ENCODE measurements at regions not wholly inside any gene's neighbourhood (a gene's known extent, or its start where the extent isn't known, plus 50 kb on each side); places are given as distances from the start of the nearest gene placed in this dataset.
"Not testable (repeated sequence)": the region's sequence is repeated elsewhere in the genome, so short reads cannot be mapped to it uniquely, and the experiment has no call there.

GRCh38 chr3:181330821-181331563 is 341.5 kb upstream of the DNAJC19 start:
- no peak for DNase-seq (ENCODE audit: low read depth)

GRCh38 chr3:181330257-181330656 is 340.7 kb upstream of the DNAJC19 start:
- DNase-seq (ENCODE audit: low read depth) = no peak

DNA sequence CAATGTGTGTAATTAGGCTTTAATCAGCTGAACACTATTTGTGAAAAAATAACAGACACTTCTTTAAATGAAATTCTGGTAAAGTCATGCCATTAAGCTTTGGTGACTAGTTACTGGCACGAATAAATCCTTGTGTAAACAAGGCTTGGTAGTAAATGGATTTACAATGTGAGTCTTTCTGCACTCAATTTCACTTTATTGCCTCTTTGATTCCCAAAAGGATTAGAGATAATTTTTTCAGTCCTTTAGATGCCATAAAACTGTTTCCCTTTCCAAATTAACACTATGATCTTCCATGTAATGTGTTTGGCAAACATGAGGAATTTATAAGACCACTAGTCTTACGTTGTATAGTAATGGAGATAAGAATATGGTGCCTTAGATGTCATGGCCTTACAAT is 339.5 kb upstream of the DNAJC19 start:
- no peak for DNase-seq (ENCODE audit: low read depth)

- no peak for DNase-seq (ENCODE audit: low read depth)
Observed at GRCh38 chr3:181328346-181328745, 338.8 kb upstream of the DNAJC19 start.

- DNase-seq (ENCODE audit: low read depth) = no peak
Observed at GRCh38 chr3:181327349-181327748, 337.8 kb upstream of the DNAJC19 start.

DNA sequence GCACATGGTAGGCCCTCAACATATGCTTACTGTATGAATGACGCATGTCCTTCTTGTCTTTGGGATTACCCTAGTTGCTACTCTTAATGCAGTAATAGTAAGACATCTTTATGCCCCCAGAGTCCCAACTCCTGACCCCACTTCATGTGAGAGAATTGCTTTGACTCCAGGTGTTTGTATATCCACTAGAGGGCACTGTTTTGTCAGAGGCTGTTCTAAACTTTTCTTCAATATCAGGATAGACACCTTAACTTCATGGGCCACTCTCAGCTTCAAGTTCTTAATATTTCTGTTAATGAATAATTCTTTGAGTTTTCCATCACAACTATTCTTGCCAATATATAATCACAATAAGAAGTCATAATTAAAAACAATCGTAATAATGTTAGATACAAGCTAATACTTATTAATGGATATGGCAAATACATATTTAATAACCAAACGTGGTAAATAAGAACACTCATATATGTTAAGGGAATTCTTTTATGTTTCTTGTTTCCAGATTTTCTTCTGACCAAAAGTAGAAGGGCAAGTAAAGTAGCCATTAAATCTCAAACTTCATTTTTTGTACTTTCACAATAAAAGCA is 337.2 kb upstream of the DNAJC19 start:
- DNase-seq (ENCODE audit: low read depth) = peak; percentile 13

DNA sequence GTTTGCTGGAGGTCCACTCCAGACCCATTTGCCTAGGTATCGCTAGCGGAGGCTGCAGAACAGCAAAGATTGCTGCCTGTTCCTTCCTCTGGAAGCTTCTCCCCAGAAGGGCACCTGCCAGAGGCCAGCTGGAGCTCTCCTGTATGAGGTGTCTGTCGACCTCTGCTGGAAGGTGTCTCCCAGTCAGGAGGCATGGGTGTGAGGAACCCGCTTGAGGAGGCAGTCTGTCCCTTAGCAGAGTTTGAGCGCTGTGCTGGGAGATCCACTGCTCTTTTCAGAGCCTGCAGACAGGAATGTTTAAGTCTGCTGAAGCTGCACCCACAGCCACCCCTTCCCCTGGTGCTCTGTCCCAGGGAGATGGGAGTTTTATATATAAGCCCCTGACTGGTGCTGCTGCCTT is 335.0 kb upstream of the DNAJC19 start:
- not testable (repeated sequence) for DNase-seq (ENCODE audit: low read depth)

GRCh38 chr3:181318321-181318720 is 328.8 kb upstream of the DNAJC19 start:
- no peak for DNase-seq (ENCODE audit: low read depth)

DNA sequence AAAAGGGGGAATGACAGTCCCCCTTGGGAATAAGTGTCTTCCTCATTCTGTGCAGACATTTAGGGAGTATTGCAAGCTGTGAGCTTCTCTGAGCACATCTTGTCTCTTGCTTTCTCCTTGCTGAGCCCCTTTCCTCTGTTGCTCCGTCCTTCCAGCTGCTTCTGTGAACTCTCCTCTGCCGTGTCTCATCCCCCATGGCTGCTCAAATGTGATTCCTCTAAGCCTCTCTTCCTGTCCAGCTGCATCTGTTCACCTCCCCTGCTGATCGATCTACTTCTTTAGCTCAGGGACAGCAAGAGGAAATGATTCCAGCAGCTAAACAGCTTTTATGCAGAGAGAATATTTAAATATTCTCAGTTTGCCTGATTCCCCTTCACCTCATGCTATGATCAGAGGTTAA is 328.0 kb upstream of the DNAJC19 start:
- no peak for DNase-seq (ENCODE audit: low read depth)

- peak; percentile 14 for DNase-seq (ENCODE audit: low read depth)
Observed at GRCh38 chr3:181316482-181316881, 326.9 kb upstream of the DNAJC19 start.

DNA sequence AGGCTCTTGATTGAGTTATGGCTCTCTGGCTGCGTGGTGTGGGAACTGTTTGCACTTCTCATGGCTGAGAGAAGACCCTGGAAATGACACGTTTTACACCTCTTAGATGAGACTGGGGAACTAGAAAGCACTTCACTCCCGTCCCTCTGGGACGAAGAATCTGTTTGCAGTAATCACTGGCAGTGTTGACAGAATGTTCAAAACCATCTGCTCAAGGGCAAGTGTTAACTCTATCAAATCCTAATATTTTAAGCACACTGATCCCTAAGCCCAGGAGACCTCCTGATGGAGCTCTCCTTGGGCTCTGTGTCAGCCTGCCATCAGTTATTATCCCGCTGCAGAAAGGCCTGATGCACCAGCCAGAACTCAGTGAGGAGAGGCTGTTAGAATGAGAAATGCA is 323.8 kb upstream of the DNAJC19 start:
- DNase-seq (ENCODE audit: low read depth) = no peak

DNA sequence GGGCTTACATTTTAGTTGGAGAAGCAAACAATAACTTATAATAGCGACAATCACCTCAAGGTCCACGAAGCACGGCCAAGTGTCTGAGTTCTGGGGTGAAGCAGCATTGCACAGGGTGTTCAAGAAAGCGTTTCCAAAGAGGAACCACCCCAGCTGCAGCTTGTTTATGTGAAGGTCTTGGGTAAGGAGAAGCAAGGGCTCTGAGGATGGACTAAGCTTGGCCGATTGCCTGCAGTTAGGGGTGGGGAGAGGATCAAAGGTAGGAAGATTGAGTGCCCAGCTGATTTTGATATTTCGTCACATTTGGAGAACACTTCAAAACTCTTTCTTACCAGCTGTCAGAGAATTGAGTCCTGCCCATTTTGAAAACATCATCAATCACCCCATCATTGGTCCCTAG is 321.6 kb upstream of the DNAJC19 start:
- no peak for DNase-seq (ENCODE audit: low read depth)

DNA sequence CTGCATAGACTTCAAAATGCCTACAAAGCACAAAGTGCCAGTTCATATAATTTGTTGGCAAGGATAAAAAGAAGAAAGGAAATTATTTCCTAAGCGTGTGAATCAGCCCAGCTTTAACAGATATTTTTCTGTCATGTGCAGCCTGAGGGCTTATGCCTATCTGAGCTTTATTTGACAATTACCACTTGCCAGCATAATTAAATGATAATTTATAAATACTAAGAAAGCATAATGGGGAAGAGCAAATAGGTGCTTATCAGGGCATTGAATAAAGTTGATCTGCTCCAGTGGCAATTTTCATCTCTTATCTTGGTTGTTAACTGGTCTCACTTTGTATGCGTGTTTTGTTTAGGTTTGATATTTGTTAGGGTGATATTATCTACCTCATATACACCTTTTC is 313.4 kb upstream of the DNAJC19 start:
- no peak for DNase-seq (ENCODE audit: low read depth)

- no peak for DNase-seq (ENCODE audit: low read depth)
Observed at GRCh38 chr3:181300033-181300432, 310.5 kb upstream of the DNAJC19 start.

DNA sequence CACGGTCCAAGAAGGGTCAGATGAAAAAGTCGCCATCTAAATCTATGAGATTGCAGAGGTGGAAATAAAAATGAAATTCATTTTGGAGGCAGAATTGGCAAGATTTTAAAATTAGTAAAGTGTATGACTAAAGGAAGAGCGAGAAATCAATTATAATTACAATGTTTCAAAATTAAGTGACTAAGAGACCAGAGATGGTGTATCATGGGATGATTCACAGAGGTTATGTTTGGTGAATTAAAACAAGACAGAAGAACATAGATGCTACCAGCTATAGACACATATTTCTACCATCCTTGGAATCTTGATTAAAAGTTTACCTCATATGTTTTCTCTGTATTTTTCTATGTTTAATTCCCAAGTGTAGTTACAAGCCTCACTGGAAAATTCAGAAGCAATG is 308.9 kb upstream of the DNAJC19 start:
- no peak for DNase-seq (ENCODE audit: low read depth)

GRCh38 chr3:181292984-181293383 is 303.4 kb upstream of the DNAJC19 start:
- DNase-seq (ENCODE audit: low read depth) = peak; percentile 67

DNA sequence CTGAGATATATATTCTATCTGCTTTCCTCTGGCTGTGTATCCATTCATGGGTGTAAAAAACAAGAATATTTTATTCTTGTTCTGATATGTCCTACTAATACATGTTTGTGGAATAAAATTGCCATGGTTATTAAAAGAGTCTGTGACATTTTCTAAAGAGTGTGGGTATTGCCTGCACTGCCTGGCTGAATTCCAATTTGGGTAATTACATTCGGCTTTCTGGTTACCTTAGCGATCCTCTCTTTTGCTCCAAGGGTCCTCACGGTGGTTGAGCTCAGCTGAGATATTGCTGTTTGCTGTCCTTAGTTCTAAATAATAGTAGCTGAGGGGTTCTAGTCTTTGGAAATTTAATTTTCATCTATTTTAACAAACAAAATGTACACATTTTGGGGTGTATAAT is 301.4 kb upstream of the DNAJC19 start:
- DNase-seq (ENCODE audit: low read depth) = no peak

- DNase-seq (ENCODE audit: low read depth) = no peak
Observed at GRCh38 chr3:181289306-181289705, 299.8 kb upstream of the DNAJC19 start.

GRCh38 chr3:181288145-181288544 is 298.6 kb upstream of the DNAJC19 start:
- DNase-seq (ENCODE audit: low read depth) = no peak

DNA sequence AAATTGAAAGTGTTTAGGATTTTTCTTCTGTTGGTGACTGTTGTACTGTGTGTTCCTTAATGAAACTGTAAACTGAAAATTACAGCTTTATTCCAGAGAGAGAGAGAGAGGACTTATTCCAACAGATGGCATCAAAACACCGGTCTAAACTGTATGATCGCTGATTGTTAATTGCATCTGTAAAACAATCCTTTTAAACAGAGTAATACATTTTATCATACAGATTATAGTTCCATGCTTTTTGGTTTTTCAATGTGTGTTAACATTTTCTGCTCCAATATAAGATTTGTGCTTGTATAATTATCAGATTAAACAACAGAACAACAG is 289.7 kb upstream of the DNAJC19 start:
- no peak for DNase-seq (ENCODE audit: low read depth)

- no peak for DNase-seq (ENCODE audit: low read depth)
Observed at GRCh38 chr3:181278468-181279238, 289.1 kb upstream of the DNAJC19 start.

DNA sequence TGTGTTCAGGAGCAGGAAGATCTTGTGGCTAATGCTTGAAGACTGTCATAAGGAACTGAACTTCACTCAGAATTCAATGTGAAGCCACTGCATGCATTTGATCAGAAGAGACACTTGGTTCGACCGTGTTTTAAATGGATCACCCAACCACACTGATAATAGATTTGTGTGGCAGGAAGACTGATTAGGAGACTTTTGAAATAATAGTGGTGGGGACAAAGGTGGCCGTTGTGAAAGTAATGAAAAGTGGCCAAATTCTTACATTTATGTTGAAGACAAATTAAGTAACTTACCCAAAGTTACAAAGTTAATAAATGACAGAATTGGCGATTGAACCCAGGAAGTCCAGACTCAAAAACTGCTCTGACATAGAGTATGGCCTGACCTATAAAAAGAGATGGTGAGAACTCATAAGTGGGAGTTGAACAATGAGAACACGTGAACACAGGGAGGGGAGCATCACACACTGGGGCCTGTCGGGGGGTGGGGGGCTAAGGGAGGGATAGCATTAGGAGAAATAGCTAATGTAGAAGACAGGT is 286.9 kb upstream of the DNAJC19 start:
- no peak for DNase-seq (ENCODE audit: low read depth)

DNA sequence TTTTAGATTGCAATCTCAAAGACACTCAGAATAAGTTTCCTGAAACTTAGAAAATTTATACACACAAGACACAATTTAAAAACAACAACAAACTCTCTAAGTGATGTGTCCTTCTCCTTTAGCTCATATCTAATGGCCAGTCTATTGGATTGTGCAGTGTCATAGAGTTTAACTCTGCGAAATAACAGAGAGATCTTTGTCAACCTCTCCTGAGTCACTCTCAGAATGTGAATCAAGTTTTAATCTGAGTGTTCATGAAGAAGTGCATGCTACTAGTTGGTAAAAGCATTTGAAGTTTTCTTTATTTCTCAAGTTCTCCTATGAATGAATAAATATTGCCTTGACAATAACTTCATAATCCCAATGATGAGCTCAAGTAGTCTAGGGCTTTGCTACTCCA is 284.5 kb upstream of the DNAJC19 start:
- DNase-seq (ENCODE audit: low read depth) = no peak

All from M059J (cell line).